Stimulated activated CD4-positive, alpha-beta T cell treated with anti-CD3 and anti-CD28 coated beads, TNF-alpha, amount 100 ng/mL, for 4 hours (primary cell): ENCODE measurements at regions not wholly inside any gene's neighbourhood (a gene's known extent, or its start where the extent isn't known, plus 50 kb on each side); places are given as distances from the start of the nearest gene placed in this dataset.
"Not testable (repeated sequence)": the region's sequence is repeated elsewhere in the genome, so short reads cannot be mapped to it uniquely, and the experiment has no call there.

Experiments
- DNase-seq, 3 experiments: peaks; one replicate each; pipeline ENCODE4 v3.0.0-alpha.2; 2020; ENCODE audit warnings: low read depth in 3 of 3

DNA sequence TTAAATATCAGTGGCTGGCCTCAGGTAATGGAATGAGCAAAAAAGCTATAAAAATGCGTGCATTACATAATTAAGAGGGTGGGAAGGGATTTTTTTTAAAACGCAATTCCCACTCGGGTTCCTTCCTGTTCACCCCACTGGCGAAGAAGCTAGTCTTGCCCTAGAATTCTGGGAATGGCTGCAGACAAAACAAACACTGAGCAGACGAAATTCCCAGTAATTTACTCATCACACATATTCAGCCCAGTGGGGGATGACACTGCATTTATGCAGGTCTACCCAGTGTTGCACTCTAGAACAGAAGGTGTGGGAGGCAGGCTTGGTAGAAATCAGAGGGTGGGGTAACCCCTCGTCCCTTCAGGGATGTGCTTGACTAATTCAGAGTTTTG, 2695.0 kb upstream of the DEFB115 start:
- no peak for DNase-seq

DNA sequence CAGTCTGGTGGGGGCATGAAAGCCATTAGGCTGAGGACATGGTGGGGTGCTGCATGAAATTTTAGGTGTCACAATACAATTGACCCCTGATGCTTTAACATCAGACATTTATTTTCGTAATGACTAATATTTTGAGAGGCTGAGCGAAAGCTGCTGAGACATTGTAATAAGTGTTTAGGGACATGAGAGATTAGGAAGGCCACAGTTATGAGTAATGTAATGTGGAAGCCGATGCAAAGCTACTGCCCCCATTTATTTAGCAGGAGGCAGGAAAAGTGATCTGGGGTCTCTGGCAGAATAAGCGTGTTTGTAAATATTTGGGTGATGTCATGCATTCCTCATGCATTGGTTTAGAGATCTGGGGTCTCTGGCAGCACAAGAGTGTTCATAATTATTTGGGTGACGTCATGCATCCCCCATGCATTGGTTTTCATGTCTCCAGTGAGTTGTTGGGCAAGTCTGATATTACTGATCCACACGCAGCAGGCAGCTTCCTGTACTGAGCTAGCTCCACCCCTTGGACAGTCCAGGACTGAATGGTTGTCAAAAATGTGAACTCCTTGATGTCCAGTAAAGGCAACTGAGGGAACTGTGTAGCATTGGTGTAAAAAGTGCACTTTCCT, 2694.5 kb upstream of the DEFB115 start:
- DNase-seq = not testable (repeated sequence)

DNA sequence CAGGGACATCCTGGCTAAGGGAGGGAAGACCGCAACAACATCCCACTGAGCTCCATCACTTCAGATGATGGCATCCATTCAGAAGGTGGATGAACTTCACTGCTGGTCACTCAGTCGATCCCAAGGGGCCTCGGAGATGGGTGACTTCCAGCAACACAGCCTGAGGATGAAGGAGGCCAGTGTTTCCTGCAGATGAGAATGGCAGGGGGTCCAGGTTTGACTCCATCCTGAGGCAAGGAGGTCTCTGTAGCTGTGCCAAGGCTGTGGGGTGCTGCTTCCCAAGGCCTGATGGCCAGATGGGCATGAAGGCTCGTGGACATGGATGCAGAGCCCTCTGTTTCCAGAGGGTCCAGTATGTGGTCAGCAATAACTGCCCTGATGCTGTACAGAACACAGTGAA, 2693.4 kb upstream of the DEFB115 start:
- DNase-seq = not testable (repeated sequence)

GRCh38 chr20:28564688-28565463, 2692.6 kb upstream of the DEFB115 start:
- DNase-seq = not testable (repeated sequence)

GRCh38 chr20:28575991-28576390, 2681.5 kb upstream of the DEFB115 start:
- not testable (repeated sequence) for DNase-seq

GRCh38 chr20:28591680-28592079, 2665.8 kb upstream of the DEFB115 start:
- DNase-seq = not testable (repeated sequence)

DNA sequence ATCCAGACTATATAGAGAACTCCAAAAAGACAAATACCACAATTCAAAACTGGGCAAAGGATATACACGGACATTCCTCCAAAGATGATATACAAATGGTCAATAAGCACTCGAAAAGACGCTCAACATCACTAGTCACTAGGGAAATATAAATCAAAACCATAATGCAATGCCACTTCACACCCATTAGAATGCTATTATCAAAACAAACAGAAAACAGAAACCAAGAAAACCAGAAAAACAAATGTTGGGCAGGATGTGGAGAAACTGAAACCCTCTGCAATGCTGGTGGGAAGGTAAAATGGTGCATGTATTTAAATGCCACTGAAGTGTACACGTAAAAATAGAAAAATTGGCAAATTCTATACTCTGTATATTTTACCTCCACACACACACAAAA, 2664.1 kb upstream of the DEFB115 start:
- not testable (repeated sequence) for DNase-seq

GRCh38 chr20:28594476-28594875, 2663.0 kb upstream of the DEFB115 start:
- DNase-seq = not testable (repeated sequence)

DNA sequence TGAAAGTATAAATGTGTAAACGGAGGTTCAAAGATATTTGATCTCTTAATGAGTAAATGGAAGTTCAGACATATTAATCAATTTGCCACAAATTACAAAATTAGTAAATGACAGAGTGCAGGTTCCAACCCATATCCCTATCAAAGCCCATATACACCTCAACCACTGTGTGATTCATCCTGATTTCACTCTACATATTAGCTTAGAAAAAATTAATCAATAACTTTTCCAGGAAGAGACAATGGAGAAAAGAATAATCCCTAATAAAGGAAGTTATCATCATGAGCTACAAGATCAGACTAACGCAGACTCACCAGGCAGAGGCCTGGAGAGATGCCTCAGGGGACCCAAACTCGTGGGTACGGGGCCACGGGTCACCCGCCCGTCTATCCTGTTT, 2655.5 kb upstream of the DEFB115 start:
- DNase-seq = not testable (repeated sequence)

DNA sequence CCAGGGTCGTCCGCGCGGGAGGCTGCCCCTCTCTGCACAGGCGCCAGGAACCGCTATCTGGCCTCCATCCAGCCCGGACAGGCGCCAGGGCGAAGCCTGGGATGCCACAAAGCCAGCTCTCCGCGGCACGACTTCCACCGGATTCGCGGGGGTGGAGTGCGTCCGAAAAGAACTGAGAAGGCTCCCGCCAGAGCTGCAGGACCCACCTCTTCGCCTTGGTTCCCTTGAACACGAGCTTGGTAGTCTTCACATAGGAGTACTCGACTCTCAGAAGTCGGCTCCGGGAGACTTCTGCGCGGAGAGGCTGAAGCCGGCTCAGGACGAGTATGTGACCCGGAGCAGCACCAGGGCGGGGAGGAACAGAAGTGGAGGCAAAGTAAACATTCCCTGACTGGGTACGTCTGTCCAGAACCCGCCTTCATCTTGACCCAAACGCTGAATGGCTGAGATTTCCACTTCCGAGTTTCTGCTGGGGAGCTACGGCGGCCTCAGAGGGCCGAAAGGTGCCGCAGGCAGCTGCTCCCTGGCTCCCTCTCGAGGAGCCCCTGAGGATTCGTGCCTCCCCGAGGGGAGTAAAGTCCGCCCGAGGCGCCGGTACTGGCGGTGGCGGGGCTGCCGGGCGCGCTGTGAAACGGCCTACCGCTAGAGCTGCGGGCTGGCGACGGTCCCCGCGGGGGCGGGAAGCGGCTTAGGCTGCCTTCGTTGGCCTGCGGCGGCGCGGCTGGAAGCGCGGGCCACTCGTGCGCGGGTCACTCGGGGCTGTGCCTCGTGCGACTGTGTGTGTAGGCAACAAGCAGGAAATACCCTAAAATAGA, 2654.9 kb upstream of the DEFB115 start:
- peak; percentile 51 to 67 (median 61) for DNase-seq

GRCh38 chr20:28603218-28603577, 2654.3 kb upstream of the DEFB115 start:
- DNase-seq = not testable (repeated sequence)

DNA sequence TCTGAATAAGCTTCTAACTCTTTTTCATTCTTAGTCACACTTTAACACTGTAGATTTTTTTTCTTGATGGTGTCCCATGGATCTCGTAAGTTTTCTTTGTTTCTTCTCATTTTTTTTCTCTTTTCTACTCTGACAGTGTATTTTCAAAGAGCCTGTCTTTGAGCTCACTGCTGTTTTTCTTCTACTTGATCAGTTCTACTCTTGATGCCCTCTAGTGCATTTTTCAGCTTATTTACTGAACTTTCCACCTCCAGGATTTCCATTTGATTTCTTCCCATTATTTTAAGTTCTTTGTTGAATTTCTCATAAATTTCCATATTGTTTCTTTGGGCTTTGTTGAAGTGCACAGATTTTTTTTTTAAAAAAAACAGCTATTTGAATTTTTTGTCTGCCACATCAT, 2641.1 kb upstream of the DEFB115 start:
- no peak for DNase-seq

DNA sequence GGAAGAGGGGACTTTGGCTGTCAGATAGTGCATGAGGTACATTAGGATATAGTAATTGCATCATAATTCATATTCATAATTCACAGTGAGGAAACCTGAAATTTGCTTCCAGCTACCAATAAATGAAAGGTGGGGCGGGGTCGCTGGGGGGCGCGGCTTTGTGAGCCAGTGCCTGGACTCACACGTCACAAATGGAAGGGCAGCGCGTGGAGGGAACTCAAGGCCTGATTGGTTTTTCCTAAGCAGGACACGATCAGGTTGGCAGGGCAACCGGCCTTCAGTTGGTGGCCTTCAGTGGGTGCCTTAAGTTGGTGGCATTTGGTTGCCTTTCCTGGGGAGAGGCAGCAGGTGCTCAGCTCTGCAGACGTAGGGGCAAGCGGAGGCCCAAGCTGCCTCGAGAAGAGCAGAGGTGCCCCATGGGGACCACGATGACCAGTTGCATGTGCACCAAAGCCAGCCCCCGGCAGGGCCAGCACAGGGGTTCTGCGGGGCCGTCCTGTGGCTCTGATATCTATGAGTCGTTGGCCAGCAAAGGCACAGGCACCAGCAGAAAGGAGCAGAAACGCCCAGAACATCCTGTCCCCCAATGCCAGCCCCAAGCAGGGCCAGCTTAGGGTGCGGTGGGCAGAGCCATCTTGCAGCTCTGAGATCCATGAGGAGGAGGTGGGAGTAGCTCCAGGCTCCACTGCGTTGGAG, 2637.4 kb upstream of the DEFB115 start:
- DNase-seq = not testable (repeated sequence)

- not testable (repeated sequence) for DNase-seq
These were observed 2632.4 kb upstream of the DEFB115 start for GRCh38 chr20:28625112-28625511.

DNA sequence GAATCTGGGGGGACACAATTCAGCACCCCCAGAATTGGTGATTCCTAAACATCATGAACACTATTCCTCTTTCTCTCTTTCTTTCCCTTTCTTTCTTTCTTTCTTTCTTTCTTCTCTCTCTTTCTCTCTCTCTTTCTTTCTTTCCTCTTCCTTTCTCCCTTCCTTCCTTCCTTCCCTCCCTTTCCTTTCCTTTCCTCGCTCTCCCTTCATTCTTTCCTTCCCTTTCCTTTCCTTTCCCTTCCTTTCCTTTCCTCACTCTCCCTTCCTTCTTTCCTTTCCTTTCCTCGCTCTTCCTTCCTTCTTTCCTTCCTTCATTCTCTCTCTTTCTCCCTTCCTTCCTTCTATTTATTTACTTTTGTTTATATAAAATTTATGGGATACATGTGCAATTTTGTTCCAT, 2616.6 kb upstream of the DEFB115 start:
- not testable (repeated sequence) for DNase-seq
